IMR-90 (cell line): ENCODE measurements at regions not wholly inside any gene's neighbourhood (a gene's known extent, or its start where the extent isn't known, plus 50 kb on each side); places are given as distances from the start of the nearest gene placed in this dataset.

Experiments
- ATAC-seq: fragments of 200-7000 bp; cut with Tn5 transposase; 2 replicates; pipeline ENCODE4 v1.9.1; 2020; ENCODE audit warnings: low read depth, mild to moderate bottlenecking, moderate library complexity
- BruUV-seq: library from RNA; stranded (reverse); fragments of 400-500 nt; replicated peaks from 2 replicates; lab custom pipeline; 2021; lab: Mats Ljungman, UMichigan
- CTCF ChIA-PET: fragments of 300-600 bp; formaldehyde crosslinking; extraction: SDS; loops from one replicate; lab custom pipeline; 2021; ENCODE audit warnings: antibody characterized with exemption; lab: Yijun Ruan, JAX
- POLR2A ChIA-PET: fragments of 300-600 bp; sonication (Branson Sonifier 250); formaldehyde crosslinking; loops from one replicate; lab custom pipeline; 2022; ENCODE audit warnings: antibody characterized with exemption; ENCODE audit not compliant: unreplicated experiment; lab: Charles Lee
- DNase-seq: peaks from one replicate; pipeline ENCODE4 v3.0.0; 2013
- H2AFZ ChIP-seq: replicated peaks from 2 replicates; pipeline ENCODE3; 2013; ENCODE audit warnings: low read length, mild to moderate bottlenecking; ENCODE audit not compliant: poor library complexity
- H2AK5ac ChIP-seq: 2 replicates; pipeline ENCODE4 v1.6.1; 2013; ENCODE audit warnings: low read depth, low read length, inconsistent platforms
- H2AK9ac ChIP-seq: replicated peaks from 2 replicates; pipeline ENCODE3; 2013; ENCODE audit warnings: mild to moderate bottlenecking, low read depth, low read length, moderate library complexity; ENCODE audit not compliant: poor library complexity
- H2BK120ac ChIP-seq: 2 replicates; pipeline ENCODE4 v1.6.1; 2013; ENCODE audit warnings: low read depth, low read length, inconsistent platforms
- H2BK15ac ChIP-seq: 3 replicates; pipeline ENCODE4 v1.6.1; 2013; ENCODE audit warnings: low read depth, low read length, inconsistent platforms
- H2BK20ac ChIP-seq: 2 replicates; pipeline ENCODE4 v1.6.1; 2013; ENCODE audit warnings: low read depth, mild to moderate bottlenecking, inconsistent platforms, low read length, moderate library complexity
- H2BK5ac ChIP-seq: 2 replicates; pipeline ENCODE4 v1.6.1; 2013; ENCODE audit warnings: mild to moderate bottlenecking, low read depth, low read length, inconsistent platforms; ENCODE audit not compliant: poor library complexity, severe bottlenecking
- H3K14ac ChIP-seq: replicated peaks from 2 replicates; pipeline ENCODE4 v1.6.1; 2013; ENCODE audit warnings: low read depth, low read length, inconsistent platforms
- H3K18ac ChIP-seq: 2 replicates; pipeline ENCODE4 v1.6.1; 2013; ENCODE audit warnings: low read depth, low read length, control low read depth
- H3K23ac ChIP-seq: 2 replicates; pipeline ENCODE4 v1.6.1; 2013; ENCODE audit warnings: low read depth, low read length, inconsistent platforms
- H3K27ac ChIP-seq: 2 replicates; pipeline ENCODE4 v1.5.1; 2013; ENCODE audit warnings: mild to moderate bottlenecking, control low read depth, low read length; ENCODE audit not compliant: insufficient read depth
- H3K27me3 ChIP-seq: 2 replicates; pipeline ENCODE4 v1.6.1; 2013; ENCODE audit warnings: low read length; ENCODE audit not compliant: control insufficient read depth, insufficient read depth
- H3K36me3 ChIP-seq: 2 replicates; pipeline ENCODE4 v1.6.1; 2013; ENCODE audit warnings: low read length, mixed read lengths; ENCODE audit not compliant: control insufficient read depth, insufficient read depth
- H3K4ac ChIP-seq: 2 replicates; pipeline ENCODE4 v1.6.1; 2013; ENCODE audit warnings: low read depth, low read length, inconsistent platforms
- H3K4me1 ChIP-seq: 2 replicates; pipeline ENCODE4 v1.6.1; 2013; ENCODE audit warnings: low read length, mixed read lengths; ENCODE audit not compliant: control insufficient read depth, insufficient read depth
- H3K4me2 ChIP-seq: 2 replicates; pipeline ENCODE4 v1.6.1; 2013; ENCODE audit warnings: low read depth, mild to moderate bottlenecking, control low read depth, low read length, moderate library complexity
- H3K4me3 ChIP-seq: 2 replicates; pipeline ENCODE4 v1.5.1; 2013; ENCODE audit warnings: low read depth, mild to moderate bottlenecking, control low read depth, low read length, moderate library complexity; ENCODE audit not compliant: insufficient read depth
- H3K56ac ChIP-seq: 2 replicates; pipeline ENCODE4 v1.6.1; 2013; ENCODE audit warnings: low read length, inconsistent platforms; ENCODE audit not compliant: insufficient read depth; ENCODE audit errors: extremely low read depth
- H3K79me1 ChIP-seq, 2 experiments: 2 replicates each; pipeline ENCODE4 v1.6.1; 2013; ENCODE audit warnings: low read length in 2 of 2, inconsistent platforms in 1 of 2, low read depth in 1 of 2
- H3K9ac ChIP-seq: 2 replicates; pipeline ENCODE4 v1.6.1; 2013; ENCODE audit warnings: low read depth, low read length, control low read depth
- H3K9me1 ChIP-seq: 2 replicates; pipeline ENCODE4 v1.6.1; 2013; ENCODE audit warnings: low read length, inconsistent platforms; ENCODE audit not compliant: insufficient read depth
- H3K9me3 ChIP-seq: 2 replicates; pipeline ENCODE4 v1.6.1; 2013; ENCODE audit warnings: low read length; ENCODE audit not compliant: control insufficient read depth, insufficient read depth
- H4K20me1 ChIP-seq: 2 replicates; pipeline ENCODE4 v1.6.1; 2013; ENCODE audit warnings: low read length, inconsistent platforms; ENCODE audit not compliant: insufficient read depth
- H4K5ac ChIP-seq: 2 replicates; pipeline ENCODE4 v1.6.1; 2013; ENCODE audit warnings: mild to moderate bottlenecking, low read depth, low read length, control low read depth
- H4K8ac ChIP-seq, 2 experiments: 2 replicates each; pipeline ENCODE4 v1.6.1; 2013; ENCODE audit warnings: low read depth in 2 of 2, low read length in 2 of 2, control low read depth in 1 of 2, inconsistent platforms in 1 of 2
- H4K91ac ChIP-seq: 2 replicates; pipeline ENCODE4 v1.6.1; 2013; ENCODE audit warnings: low read depth, low read length, inconsistent platforms; ENCODE audit not compliant: insufficient read depth
- CEBPB ChIP-seq: IDR thresholded peaks from 2 replicates; pipeline ENCODE4 v1.6.1; 2012; ENCODE audit warnings: low read depth, low read length, improper control_type of control experiment
- FOS ChIP-seq: fragments of 150-350 bp; IDR thresholded peaks from 2 replicates; pipeline ENCODE4 v1.6.1; 2016; ENCODE audit warnings: low read depth, low read length
- RAD21 ChIP-seq: IDR thresholded peaks from 2 replicates; pipeline ENCODE4 v1.6.1; 2012; ENCODE audit warnings: low read length, improper control_type of control experiment
- WGBS, 2 experiments: methylation state at CpG; one replicate each; pipeline versions ENCODE4 v1.1.5 to v1.1.7; 2013; ENCODE audit warnings: missing lambda C conversion rate in 2 of 2; ENCODE audit not compliant: insufficient read length in 1 of 2; ENCODE audit errors: extremely low coverage in 2 of 2; 5-methylcytosine and 5-hydroxymethylcytosine counted together
- dilution Hi-C: fragments of 300-500 bp; cut with HindIII; formaldehyde crosslinking; loops from one replicate; pipeline ENCODE4 v1.14.3; 2018; ENCODE audit warnings: low sequenced_read_pairs; ENCODE audit not compliant: unreplicated experiment
- in situ Hi-C: fragments of 300-500 bp; cut with MboI; formaldehyde crosslinking; loops from 3 replicates; pipeline ENCODE4 v1.14.3; 2019; ENCODE audit warnings: low sequenced_read_pairs, inconsistent platforms, mixed read lengths
- intact Hi-C: fragments of 100-400 bp; cut with micrococcal nuclease; formaldehyde crosslinking; loops from 2 replicates; pipeline ENCODE4 v1.10.0; 2022
- TF ChIP-seq, protein P1 (sequence below): fragments of 150-350 bp; IDR thresholded peaks from 2 replicates; pipeline ENCODE4 v1.6.1; 2016; ENCODE audit warnings: low read depth, mild to moderate bottlenecking, low read length, moderate library complexity, borderline replicate concordance

DNA sequence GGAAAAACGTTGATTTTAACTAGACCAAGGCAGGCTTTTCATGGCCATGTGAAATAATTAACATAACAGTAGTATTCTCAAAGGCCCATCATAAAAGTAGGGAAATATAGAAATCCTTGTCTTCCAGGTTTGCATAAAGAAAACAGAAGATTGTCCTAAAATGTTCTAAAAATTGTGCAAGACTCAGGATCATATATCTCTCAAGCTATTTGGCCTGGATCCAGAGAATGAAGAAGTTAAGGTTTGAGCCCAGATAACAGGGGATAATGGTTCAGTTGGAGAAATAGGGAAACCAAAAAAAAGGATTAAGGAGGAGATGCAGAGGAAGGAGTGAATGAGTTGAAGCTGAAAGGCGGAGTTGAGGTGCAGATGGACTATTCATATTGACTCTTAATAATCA is 555.5 kb upstream of the NR5A2 start:
- in situ Hi-C loops = loop anchor here (25.0 kb wide), 1 partner anchor 710 kb away; no protein-coding TSS in a partner anchor
- Histone ChIP-seq H3K36me3 (no peaks in the 10 kb centered on the region), H3K14ac (no peak overlapping the region), H3K9me1 (no peaks in the 10 kb centered on the region), H4K91ac (no peak overlapping the region), H4K5ac (no peak overlapping the region), H3K56ac (no peak overlapping the region), H3K4me1 (no peaks in the 10 kb centered on the region), H3K4me3 (no peak overlapping the region), H3K27ac (no peak overlapping the region), H2BK15ac (no peak overlapping the region), H4K20me1 (no peaks in the 10 kb centered on the region), H2AFZ (no peak overlapping the region), H3K18ac (no peak overlapping the region), H4K8ac (no peak overlapping the region), H2BK5ac (no peak overlapping the region), H2AK5ac (no peak overlapping the region), H3K9ac (no peak overlapping the region), H3K4me2 (no peak overlapping the region), H2BK20ac (no peak overlapping the region), H3K9me3 (no peaks in the 10 kb centered on the region), H3K23ac (no peak overlapping the region), H3K79me1 (no peaks in the 10 kb centered on the region), H3K4ac (no peak overlapping the region), H3K27me3 (no peaks in the 10 kb centered on the region), H2AK9ac (no peak overlapping the region), H2BK120ac (no peak overlapping the region)
- no CpG with 5 or more reads among the region's 2 CpGs for WGBS, 2 experiments
- ChIA-PET CTCF (no interaction called here), POLR2A (no interaction called here)
- BruUV-seq = no TSS peak
- ATAC-seq (no peak), DNase-seq (no peak)
- dilution Hi-C loops = no loop called here
- intact Hi-C loops = no loop called here
- TF ChIP-seq RAD21 (no peak), CEBPB (peak; percentile 10; the same call in 1 of the 2 replicates), FOS (no peak)
- TF ChIP-seq, protein P1, sequence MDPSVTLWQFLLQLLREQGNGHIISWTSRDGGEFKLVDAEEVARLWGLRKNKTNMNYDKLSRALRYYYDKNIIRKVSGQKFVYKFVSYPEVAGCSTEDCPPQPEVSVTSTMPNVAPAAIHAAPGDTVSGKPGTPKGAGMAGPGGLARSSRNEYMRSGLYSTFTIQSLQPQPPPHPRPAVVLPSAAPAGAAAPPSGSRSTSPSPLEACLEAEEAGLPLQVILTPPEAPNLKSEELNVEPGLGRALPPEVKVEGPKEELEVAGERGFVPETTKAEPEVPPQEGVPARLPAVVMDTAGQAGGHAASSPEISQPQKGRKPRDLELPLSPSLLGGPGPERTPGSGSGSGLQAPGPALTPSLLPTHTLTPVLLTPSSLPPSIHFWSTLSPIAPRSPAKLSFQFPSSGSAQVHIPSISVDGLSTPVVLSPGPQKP = no peak
